ENCODE measurements at regions not wholly inside any gene's neighbourhood (a gene's known extent, or its start where the extent isn't known, plus 50 kb on each side); places are given as distances from the start of the nearest gene placed in this dataset.

DNA sequence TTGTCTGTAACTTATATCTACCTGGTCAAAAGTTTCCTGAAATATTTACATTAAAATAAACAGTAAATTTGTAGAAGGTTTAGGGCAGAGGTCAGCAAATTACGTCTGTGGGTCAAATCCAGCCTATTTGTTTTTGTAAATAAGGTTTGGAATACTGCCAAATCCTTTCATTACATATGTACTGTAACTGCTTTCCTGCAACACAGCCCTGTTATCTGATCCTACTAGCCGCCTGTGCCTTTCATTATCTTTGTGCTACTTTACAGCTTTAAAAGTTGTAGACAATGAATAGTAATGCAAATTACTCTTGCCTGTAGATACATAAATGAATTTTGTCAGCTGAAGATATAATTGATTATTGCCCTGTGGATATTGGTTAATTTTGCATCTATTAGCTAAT lies 369.6 kb upstream of the SLC7A11 start:
- TF ChIP-seq POLR2AphosphoS5 (IDR thresholded peaks at IDR 0.05; ENCODE audit: low read depth, low read length) (no peak), FOXP2 (optimal IDR thresholded peaks at IDR 0.05; ENCODE audit: borderline replicate concordance, extremely low read depth, extremely low read length, insufficient read depth) (no peak)
- TF ChIP-seq, protein P1, sequence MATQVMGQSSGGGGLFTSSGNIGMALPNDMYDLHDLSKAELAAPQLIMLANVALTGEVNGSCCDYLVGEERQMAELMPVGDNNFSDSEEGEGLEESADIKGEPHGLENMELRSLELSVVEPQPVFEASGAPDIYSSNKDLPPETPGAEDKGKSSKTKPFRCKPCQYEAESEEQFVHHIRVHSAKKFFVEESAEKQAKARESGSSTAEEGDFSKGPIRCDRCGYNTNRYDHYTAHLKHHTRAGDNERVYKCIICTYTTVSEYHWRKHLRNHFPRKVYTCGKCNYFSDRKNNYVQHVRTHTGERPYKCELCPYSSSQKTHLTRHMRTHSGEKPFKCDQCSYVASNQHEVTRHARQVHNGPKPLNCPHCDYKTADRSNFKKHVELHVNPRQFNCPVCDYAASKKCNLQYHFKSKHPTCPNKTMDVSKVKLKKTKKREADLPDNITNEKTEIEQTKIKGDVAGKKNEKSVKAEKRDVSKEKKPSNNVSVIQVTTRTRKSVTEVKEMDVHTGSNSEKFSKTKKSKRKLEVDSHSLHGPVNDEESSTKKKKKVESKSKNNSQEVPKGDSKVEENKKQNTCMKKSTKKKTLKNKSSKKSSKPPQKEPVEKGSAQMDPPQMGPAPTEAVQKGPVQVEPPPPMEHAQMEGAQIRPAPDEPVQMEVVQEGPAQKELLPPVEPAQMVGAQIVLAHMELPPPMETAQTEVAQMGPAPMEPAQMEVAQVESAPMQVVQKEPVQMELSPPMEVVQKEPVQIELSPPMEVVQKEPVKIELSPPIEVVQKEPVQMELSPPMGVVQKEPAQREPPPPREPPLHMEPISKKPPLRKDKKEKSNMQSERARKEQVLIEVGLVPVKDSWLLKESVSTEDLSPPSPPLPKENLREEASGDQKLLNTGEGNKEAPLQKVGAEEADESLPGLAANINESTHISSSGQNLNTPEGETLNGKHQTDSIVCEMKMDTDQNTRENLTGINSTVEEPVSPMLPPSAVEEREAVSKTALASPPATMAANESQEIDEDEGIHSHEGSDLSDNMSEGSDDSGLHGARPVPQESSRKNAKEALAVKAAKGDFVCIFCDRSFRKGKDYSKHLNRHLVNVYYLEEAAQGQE (IDR thresholded peaks at IDR 0.05; ENCODE audit: insufficient read depth in 1 of 2, low read depth in 2 of 2, low read length in 2 of 2) = no peak

DNA sequence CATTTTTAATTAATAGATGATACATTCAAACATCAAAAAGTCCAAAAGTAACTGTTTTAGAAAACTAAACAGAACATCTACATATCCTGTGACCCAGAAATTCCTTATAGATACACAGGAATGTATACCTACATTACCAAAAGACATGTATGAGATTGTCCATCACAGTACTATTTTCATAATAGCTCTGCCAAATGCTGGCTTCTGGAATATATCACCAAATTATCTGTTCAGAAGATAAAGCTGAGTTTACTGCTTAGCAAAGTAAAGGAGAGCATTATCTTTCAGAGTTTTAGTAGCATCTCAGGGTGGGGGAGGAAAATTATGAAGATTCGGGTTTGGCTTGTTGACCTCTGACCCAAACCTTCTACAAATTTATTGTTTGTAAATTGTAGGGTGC lies 368.9 kb upstream of the SLC7A11 start:
- no peak for TF ChIP-seq FOXP2 (optimal IDR thresholded peaks at IDR 0.05; ENCODE audit: borderline replicate concordance, extremely low read depth, extremely low read length, insufficient read depth)
- no peak for TF ChIP-seq POLR2AphosphoS5 (IDR thresholded peaks at IDR 0.05; ENCODE audit: low read depth, low read length)
- TF ChIP-seq, protein P1 (IDR thresholded peaks at IDR 0.05; ENCODE audit: insufficient read depth in 1 of 2, low read depth in 2 of 2, low read length in 2 of 2) = no peak
- TF ChIP-seq TAF1 (IDR thresholded peaks at IDR 0.05; ENCODE audit: borderline replicate concordance, insufficient read depth, low read length) = no peak
- TF ChIP-seq SIN3A (IDR thresholded peaks at IDR 0.05; ENCODE audit: borderline replicate concordance, insufficient read depth, low read length) = no peak

DNA sequence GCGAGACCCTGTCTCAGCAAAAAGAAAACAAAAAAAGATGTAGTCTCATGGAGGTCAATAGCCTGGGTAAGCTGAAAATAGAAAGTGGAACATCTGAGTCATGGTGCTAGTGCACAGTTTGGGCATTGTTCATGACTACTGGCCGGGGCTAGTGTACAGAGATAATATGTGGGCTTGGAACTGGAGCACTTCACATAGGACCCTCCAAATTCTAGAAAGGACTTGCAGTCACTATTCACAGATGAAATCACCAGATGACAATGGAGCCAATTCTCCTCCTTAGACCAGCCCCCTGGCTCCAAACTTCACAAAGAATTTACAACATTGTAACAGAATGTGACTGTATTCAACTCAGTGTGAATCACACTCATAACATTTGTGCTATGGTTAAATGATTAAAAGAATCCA lies 367.8 kb upstream of the SLC7A11 start:
- TF ChIP-seq TAF1 (IDR thresholded peaks at IDR 0.05; ENCODE audit: borderline replicate concordance, insufficient read depth, low read length) (no peak), SIN3A (IDR thresholded peaks at IDR 0.05; ENCODE audit: borderline replicate concordance, insufficient read depth, low read length) (no peak), POLR2AphosphoS5 (IDR thresholded peaks at IDR 0.05; ENCODE audit: low read depth, low read length) (no peak), FOXP2 (optimal IDR thresholded peaks at IDR 0.05; ENCODE audit: borderline replicate concordance, extremely low read depth, extremely low read length, insufficient read depth) (no peak)
- TF ChIP-seq, protein P1 (IDR thresholded peaks at IDR 0.05; ENCODE audit: insufficient read depth in 1 of 2, low read depth in 2 of 2, low read length in 2 of 2) = no peak

DNA sequence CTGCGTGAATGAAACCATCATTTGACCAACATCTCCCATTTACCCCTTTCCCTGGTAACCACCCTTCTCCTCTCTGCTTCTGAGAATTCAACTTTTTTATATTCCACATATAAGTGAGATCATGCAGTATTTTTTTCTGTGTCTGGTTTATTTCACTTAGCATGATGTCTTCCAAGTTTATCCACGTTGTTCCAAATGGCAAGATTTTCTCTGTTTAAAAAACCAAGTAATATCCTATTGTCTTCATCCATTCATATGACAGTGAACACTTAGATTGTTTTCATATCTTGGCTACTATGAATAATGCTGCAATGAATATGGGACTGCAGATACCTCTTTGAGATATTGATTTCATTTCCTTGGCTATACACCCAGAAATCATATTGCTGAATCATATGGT lies 362.4 kb upstream of the SLC7A11 start:
- TF ChIP-seq TAF1 (IDR thresholded peaks at IDR 0.05; ENCODE audit: borderline replicate concordance, insufficient read depth, low read length) (no peak), SIN3A (IDR thresholded peaks at IDR 0.05; ENCODE audit: borderline replicate concordance, insufficient read depth, low read length) (no peak), POLR2AphosphoS5 (IDR thresholded peaks at IDR 0.05; ENCODE audit: low read depth, low read length) (no peak), FOXP2 (optimal IDR thresholded peaks at IDR 0.05; ENCODE audit: borderline replicate concordance, extremely low read depth, extremely low read length, insufficient read depth) (no peak)
- TF ChIP-seq, protein P1 (IDR thresholded peaks at IDR 0.05; ENCODE audit: insufficient read depth in 1 of 2, low read depth in 2 of 2, low read length in 2 of 2) = no peak

DNA sequence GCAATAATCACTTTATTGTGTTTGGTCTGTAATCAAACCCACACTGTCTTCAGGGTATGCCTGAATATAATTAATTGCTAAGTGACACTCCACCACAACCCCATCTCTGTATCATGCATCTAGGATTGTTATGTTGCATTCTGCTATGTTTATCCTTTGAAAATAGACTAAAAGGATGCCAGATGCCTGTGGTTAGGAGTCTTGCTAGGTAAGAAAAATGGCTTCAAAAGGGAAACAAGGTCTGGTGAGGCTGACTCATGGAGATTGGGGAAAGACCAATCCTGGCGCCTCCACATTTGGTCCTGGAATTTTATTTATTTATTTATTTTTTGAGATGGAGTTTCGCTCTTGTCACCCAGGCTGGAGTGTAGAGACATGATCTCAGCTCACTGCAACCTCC lies 360.5 kb upstream of the SLC7A11 start:
- TF ChIP-seq SIN3A (IDR thresholded peaks at IDR 0.05; ENCODE audit: borderline replicate concordance, insufficient read depth, low read length) = no peak
- TF ChIP-seq, protein P1 (IDR thresholded peaks at IDR 0.05; ENCODE audit: insufficient read depth in 1 of 2, low read depth in 2 of 2, low read length in 2 of 2) = no peak
- TF ChIP-seq FOXP2 (optimal IDR thresholded peaks at IDR 0.05; ENCODE audit: borderline replicate concordance, extremely low read depth, extremely low read length, insufficient read depth) = no peak
- no peak for TF ChIP-seq POLR2AphosphoS5 (IDR thresholded peaks at IDR 0.05; ENCODE audit: low read depth, low read length)
- no peak for TF ChIP-seq TAF1 (IDR thresholded peaks at IDR 0.05; ENCODE audit: borderline replicate concordance, insufficient read depth, low read length)

All from PFSK-1 (cell line).